KBM-7 (cell line): ENCODE measurements at regions not wholly inside any gene's neighbourhood (a gene's known extent, or its start where the extent isn't known, plus 50 kb on each side); places are given as distances from the start of the nearest gene placed in this dataset.

Experiments
- DNase-seq: peaks from one replicate; pipeline ENCODE4 v3.0.0-alpha.2; 2015
- in situ Hi-C: fragments of 300-500 bp; cut with MboI; formaldehyde crosslinking; loops from 2 replicates; pipeline ENCODE4 v1.14.3; 2020; ENCODE audit warnings: low sequenced_read_pairs, low pct_unique_long_range_greater_than_20kb, mixed read lengths

DNA sequence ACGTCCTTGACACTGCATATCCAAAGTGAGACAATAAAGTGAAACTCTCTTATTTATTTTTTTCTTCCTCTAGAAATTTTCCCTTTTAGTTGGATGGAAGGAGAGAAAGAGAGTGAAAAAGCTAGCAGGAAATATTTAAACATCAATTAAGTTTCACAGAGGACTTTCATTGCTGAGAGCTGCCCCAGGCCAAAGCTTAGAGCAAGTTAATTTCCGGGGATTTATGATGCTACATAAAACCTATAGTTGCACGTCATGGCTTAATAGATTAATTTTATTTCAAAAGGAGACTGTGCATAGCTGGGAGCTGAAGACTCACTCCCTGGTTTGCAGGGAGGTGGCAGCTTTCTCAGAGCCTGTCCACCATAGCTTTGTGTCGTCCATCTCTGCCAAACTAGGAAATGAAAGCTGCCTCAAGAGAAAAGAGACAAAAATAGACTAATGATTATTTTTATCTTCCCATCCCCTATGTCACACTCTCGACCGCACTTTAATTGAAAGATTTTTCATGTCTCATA lies 323.3 kb upstream of the RAB6C start:
- in situ Hi-C loops, result no loop called here
- no peak for DNase-seq

DNA sequence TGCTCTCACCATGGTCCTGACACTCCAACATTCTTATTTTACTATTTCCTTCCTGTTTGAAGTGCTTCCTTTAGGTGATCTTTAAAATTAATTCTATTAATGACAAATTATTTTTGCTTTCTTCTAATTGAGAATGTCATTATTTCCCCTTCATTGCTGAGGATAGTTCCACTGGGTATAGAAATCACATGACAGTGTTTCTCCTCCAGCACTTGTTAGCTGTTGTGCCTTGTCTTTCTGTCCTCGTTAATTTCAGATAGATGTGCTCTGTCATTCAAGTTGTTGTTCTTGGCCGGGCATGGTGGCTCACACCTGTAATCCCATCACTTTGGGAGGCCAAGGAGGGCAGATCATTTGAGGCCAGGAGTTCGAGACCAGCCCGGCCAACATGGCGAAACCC lies 321.0 kb upstream of the RAB6C start:
- in situ Hi-C loops, result no loop called here

DNA sequence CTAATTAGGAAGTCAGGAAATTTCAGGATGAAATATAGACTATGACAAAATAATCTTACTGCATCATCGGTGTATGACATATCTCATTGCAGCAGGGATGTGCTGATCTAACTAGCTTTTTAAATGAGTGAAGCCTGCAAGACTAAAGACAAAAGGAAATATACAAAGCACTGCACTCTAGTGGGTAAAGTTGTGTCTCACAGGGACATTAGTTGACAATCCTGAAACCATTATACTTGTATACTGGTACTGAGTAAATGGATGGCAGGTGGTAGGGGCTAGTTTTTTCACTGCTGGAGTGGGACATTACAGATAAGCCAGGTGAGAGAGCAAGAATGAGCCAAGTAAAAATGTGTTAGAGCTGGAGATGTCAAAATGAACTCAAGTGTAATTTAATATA lies 317.5 kb upstream of the RAB6C start:
- in situ Hi-C loops, result no loop called here
- DNase-seq, result no peak

More for the DNA sequence above, 321.0 kb upstream of the RAB6C start:
- no peak for DNase-seq

DNA sequence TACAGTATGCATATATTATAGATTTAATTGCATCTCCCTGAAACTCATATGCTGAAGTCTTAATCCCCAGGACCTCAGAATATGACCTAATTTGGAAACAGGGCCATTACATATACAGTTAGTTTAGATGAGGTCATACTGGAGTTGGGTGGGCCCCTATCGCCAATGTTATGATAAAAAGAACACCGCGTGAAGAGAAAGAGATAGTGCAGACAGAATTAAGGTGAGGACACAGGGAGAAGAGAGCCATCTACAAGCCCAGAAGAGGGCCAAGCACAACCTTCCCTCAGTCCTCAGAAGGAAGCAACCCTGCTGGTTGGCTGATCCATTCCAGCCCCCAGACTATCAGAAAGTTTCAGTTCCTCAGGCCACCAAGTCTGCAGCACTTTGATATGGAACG lies 311.9 kb upstream of the RAB6C start:
- no peak for DNase-seq
- in situ Hi-C loops, result no loop called here

DNA sequence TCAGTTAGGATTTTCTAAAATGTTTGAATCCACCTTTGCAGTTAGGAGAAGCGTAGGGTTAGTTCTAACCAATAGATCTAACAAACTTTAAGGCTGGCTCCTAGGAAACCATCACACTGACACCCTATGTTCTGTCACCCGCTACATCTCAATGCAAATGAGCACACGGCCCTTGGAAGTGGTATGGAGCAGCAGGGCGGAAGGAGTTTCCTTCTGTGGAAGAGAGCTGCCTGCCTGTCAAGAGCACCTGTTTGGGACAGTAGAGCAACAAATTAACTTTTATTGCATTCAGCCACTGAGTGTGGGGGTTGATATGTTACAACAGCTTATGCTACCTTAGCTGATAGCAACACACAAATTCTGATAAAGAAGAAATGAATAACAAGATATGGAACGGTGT lies 306.9 kb upstream of the RAB6C start:
- DNase-seq, result no peak
- in situ Hi-C loops, result no loop called here

DNA sequence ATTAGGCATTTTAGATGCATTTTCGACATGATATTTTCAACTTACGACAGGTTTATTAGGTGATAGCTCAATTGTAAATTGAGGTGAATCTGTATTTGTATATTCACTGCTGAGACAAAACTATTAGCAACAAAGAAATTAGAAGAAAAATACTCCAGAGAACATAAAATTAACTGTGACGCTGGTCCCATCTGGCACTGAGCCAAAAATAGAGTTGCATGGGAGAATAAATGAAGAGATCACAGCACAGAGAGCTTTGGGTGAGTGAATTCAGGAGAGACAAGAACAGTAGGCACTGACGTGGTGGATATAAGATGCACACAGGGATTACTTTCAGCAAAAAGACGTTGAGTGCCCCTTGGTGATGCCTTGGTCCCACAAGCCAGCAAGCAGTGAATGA lies 306.2 kb upstream of the RAB6C start:
- in situ Hi-C loops, result no loop called here
- no peak for DNase-seq

DNA sequence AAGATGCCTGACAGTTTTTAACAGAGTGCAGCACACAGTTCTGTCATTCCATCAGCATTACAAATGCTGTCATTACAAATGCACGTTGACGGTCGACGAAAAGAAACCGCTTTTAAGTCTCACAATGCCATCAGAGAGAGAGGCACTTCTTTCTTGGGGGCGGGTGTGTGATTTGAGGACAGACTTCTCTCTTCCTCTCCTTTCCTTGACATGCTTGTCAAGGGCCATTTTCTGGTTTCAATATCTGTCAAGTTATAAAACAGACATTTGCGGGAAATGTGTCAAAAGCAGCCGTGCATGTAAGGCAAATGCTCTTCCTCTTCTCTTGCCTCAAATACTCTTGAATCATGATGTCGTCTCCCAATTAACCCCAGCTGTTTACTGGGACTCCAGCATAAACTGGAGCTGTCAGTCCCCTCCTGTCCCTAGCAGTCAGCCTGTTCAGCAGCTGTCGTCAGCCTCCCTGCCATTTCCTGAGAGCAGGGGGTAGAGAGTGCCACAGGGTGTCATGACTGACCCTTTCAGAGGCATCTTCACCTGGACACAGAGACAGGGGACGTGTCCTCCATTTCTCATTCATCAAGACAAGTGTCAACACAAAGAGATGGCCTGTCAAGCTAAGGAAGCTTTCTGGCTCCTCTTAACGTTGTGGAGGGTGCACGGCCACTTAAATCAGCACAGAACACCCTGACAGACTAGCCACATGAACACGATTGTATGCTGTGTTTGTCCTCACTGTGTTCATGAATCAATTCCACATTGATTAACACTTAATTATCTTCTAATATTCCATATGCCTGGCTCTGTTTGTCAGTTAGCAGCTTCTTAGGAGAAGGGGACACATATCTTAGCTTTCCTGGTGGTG lies 305.4 kb upstream of the RAB6C start:
- no peak for DNase-seq
- in situ Hi-C loops, result no loop called here

DNA sequence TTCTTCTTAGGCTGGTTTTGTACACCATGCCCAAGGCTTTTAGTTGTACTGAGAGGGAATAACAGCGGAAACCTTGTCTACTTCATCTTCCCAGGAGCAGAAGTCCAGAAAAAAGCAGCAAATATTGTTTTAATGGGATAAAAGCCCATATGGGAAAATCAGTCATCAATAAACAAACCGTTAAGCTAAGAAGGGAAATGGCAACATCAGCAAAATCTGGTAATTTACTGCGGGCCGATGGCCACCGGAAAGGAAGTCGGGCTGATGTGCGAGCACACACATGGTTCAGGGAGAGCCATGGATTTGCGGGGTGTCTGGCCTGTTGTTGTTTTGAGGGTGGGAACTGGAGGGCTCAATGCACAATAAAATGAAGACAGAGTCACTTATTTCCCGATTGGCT lies 300.7 kb upstream of the RAB6C start:
- DNase-seq, result no peak
- in situ Hi-C loops, result no loop called here

DNA sequence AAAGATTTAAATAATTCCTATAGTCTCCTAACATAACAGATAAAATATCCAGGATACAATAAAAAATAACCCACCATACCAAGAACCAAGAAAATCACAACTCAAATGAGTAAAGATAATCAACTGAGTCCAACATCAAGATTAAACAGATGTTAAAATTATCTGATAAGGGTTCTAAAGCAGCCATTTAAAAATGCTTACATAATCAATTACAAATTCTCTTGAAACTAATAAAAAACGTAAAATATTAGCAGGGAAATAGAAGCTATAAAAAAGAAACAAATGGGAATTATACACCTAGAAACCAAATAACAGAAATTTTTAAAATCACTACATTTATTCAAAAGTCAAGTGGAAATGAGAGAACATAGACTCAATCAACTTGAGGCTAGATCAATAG lies 297.7 kb upstream of the RAB6C start:
- in situ Hi-C loops, result no loop called here
- DNase-seq, result no peak

DNA sequence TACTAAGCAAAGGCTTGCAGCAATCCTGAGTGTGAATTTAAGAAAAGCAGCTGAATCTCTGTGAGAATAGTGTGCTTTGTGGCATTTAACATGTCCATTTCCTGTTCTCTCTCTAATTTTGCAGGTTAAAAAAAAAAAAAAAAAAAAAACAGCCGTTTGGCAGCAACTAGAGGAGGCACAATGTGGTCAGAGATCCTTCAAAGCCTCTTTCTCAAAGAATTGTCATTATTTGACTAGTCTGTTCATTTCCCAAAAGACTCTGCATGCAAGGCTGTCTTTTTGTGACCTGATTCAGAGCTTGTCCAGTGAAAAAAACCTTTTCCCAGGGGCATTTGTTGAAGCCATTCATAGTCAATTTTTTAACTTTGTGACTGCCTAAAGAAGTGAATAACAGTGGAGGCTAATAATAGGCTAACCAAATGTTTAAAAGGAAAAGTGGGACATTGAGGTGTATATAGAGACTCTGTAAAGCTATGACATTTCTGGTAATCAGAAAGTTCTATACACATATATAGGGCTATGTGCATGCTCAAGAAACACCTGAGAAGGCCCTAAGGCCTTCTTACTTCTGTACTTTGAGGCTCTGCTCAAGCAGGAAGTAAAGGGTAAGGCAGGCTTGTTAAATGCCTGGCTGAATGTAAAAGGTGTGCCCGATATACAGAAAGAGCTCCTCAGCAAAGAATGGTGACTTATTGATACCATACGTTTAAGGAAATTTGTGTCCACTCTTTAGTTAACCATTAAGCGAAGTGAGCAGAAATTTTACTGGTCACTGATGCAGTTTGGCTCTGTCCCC lies 289.6 kb upstream of the RAB6C start:
- no peak for DNase-seq
- in situ Hi-C loops, result no loop called here

DNA sequence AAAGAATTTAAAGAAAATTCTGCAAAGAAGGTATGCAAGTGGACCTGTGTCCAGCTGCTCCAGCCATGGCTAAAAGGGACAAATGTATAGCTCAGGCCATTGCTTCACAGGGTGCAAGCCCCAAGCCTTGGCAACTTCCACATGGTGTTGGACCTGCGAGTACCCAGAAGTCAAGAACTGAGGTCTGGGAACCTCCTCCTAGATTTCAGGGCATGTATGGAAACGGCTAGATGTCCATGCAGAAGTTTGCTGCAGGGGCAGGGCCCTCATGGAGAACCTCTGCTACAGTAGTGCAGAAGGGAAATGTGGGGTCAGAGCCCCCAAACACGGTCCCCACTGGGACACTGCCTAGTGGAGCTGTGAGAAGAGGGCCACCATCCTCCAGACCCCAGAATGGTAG lies 284.0 kb upstream of the RAB6C start:
- no peak for DNase-seq
- in situ Hi-C loops, result no loop called here

DNA sequence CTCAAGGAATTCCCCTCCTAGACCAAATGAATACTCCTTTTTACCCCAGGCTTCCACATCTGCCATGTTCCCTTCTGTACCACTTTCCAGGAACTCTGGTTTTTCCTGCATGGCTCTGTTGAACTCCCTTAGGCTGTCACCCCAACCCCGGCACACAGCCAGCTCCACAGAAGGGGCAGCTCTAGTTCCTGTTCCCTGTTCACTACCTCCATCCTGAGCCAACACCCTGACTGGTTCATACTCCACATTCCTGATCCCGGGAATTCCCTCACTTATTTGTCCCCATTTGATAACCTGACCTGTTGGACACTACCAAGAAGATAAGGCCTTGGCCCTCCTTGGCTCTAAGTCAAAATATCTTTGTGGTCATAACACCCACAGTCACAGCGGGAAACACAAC lies 280.9 kb upstream of the RAB6C start:
- DNase-seq, result no peak
- in situ Hi-C loops, result no loop called here

DNA sequence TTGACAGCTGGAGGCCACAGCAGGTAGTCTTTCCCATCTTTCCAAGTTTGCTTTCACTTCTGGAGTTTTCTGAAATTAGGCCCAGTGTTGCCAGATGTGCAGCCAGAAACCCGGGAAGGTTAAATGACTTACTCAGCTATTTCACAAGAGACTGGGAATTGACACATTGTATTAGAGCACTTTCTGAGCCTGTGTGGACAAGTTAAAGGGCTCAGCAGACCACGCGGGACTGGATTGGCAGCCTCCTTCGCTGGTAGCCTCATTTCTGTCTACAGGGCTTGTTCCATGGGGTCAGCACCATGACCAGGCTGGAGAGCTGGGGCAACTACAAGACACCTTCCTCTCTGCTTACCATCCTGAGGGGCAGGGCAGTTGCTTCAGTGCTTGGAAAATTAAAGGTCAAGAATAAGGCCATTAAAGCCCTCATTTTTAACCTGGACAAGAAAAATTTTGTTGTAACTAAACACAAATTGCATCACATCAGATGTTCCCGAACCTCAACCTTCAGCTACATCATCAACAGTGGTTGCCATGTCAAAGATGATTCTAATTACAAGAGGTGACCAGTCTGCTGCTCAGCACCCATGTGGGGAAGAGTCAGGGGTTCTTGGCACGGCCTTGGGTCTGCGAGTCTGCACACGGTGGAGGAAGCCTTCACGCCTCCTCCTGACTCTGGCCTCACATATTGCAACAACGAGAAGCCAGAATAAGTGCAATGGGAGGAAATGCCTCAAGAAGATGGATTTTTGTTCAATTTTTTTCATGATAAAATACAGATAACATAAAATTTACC lies 279.5 kb upstream of the RAB6C start:
- DNase-seq, result no peak
- in situ Hi-C loops, result no loop called here

DNA sequence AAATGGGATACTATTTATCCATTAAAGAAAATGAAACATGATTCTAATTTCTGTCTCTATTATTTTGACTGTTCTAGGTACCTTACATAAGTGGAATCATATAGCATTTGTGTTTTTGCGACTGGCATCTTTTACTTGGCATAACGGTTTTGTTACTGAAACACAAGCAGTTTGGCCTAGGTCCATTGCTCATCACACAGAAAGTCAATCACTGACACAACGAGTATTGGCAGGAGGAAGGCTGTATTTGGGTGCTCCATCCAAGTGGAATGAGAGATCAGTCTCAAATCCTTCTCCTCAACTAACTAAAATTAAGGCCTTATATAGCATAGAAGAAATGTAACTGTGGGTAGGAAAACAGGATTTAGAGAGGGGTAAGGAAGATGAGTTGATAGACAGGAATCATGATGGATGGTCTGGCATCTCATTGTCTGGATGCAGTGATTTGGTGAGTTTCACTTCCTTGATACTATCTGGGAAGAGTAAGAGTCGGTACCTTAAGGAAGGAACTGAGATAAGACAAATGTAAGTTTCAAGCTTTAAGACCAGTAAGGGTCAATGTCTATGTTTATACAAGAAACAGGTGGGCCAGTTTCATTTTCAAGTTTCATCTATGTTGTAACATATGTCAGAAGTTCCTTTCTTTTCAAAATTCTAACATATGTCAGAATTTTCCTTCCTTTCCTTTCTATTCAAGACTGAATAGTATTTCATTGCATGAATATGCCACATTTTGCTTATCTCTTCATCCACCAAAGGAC lies 276.9 kb upstream of the RAB6C start:
- in situ Hi-C loops, result no loop called here
- DNase-seq, result no peak

DNA sequence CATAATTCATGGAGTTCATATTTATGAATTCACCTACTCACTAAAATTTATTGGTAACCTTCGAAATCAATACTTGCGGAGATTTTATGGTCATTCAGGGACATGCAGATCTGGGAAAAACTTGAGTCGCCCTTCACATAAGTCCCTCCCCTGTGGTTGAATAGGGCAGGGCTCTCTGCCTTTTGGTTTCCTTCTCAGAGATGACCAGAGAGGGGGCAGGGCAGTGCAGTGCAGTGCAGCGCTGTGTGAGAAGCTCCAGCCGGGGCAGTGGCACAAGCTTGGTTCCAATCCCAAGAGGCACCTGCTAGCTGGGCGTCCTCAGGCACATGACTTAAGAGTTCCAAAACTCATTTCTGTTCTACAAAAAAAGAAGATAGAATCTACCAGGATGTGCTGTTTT lies 274.4 kb upstream of the RAB6C start:
- in situ Hi-C loops, result no loop called here
- no peak for DNase-seq

DNA sequence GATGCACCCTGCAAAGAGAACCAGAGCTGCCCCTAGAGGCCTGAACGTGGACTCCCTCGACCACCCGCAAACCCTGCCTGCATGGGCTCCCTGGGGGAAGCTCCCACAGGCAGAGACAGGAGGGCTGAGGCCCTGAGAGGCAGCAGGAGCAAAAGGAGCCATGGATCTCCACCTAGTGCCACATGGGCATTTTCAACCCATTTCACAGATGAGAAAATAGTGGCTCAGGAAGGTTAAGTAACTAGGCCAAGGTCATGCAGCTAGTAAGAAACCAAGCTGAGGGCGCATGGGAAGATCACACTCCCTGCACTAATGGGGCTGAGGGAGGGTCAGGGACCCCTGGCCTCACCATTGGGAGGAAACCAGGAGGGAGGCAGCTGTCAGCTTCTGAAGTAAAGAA lies 271.7 kb upstream of the RAB6C start:
- in situ Hi-C loops, result no loop called here
- no peak for DNase-seq

DNA sequence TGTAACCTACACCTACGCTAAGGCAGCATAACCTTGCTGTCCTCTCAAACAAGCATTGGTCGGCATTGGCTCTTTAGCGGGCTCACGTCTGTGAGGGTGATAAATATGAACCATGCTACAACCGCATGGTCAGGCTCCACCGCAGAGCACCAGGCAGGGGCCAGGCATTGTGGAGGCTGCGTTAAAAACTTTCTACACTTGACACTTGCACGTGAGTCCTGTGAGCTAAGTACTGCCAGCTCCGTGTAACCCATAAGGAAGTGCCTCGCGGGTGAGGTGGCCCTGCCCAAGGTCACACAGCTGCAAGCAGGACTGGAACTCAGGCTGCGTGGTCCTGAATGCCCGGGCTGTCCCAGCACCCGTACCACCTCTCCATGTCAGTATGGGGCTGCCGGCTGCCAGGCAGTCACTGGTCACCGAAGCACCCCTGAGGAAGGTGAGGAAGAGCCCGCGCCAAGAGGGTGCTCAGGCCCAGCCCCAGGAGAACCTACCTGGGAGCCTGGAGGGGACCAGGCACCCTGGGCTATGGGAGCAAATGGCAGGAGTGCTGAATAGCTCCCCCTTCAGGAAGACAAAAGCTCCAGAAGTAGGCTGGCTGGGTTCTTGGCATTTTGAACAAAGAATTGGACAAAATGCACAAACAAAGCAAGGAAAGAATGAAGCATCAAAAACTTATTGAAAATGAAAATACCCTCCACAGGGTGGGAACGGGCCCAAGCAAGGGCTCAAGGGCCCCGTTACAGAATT lies 271.1 kb upstream of the RAB6C start:
- in situ Hi-C loops, result no loop called here
- no peak for DNase-seq
